SK-N-SH treated with all-trans-retinoic acid at 6 μM for 48 hours (cell line): ENCODE measurements at regions not wholly inside any gene's neighbourhood (a gene's known extent, or its start where the extent isn't known, plus 50 kb on each side); places are given as distances from the start of the nearest gene placed in this dataset.
A peak's percentile ranks its signal among the peaks of the same experiment; 100 is the strongest.

Source experiments
- ARNTL ChIP-seq: fragments of 450-650 bp; formaldehyde crosslinking; IDR thresholded peaks from 2 replicates; pipeline ENCODE4 v1.5.0; 2020; ENCODE audit warnings: low read depth, mild to moderate bottlenecking, moderate library complexity, borderline replicate concordance
- CREB5 ChIP-seq: fragments of 250-450 bp; sonication (Bioruptor Pico); IDR thresholded peaks from 2 replicates; pipeline ENCODE4 v1.5.1; 2020; ENCODE audit warnings: low read depth, mild to moderate bottlenecking, moderate library complexity
- CSDC2 ChIP-seq: fragments of 250-450 bp; sonication (Bioruptor Pico); IDR thresholded peaks from 2 replicates; pipeline ENCODE4 v1.5.0; 2020; ENCODE audit warnings: mild to moderate bottlenecking, moderate library complexity
- ISL1 ChIP-seq: fragments of 250-450 bp; sonication (Bioruptor Pico); IDR thresholded peaks from 2 replicates; pipeline ENCODE4 v2.1.2; 2022; ENCODE audit warnings: mild to moderate bottlenecking, moderate library complexity
- PATZ1 ChIP-seq: fragments of 250-450 bp; sonication (Bioruptor Pico); IDR thresholded peaks from 2 replicates; pipeline ENCODE4 v1.8.0; 2020; ENCODE audit warnings: mild to moderate bottlenecking, moderate library complexity, borderline replicate concordance
- PPARA ChIP-seq: fragments of 250-450 bp; sonication (Bioruptor Pico); IDR thresholded peaks from 2 replicates; pipeline ENCODE4 v1.5.0; 2020; ENCODE audit warnings: mild to moderate bottlenecking, borderline replicate concordance
- RARB ChIP-seq: fragments of 250-450 bp; sonication (Bioruptor Pico); IDR thresholded peaks from 2 replicates; pipeline ENCODE4 v1.8.0; 2021; ENCODE audit warnings: mild to moderate bottlenecking, moderate library complexity

- peak; percentile 67 for TF ChIP-seq ISL1 (CRISPR knock-in tag)
- TF ChIP-seq ARNTL (CRISPR knock-in tag): no peak
- TF ChIP-seq PATZ1 (CRISPR knock-in tag): no peak
- TF ChIP-seq RARB (CRISPR knock-in tag): no peak
- TF ChIP-seq CSDC2 (CRISPR knock-in tag): no peak
- peak; percentile 71; the same call in 1 of the 2 replicates for TF ChIP-seq CREB5 (CRISPR knock-in tag)
- no peak for TF ChIP-seq PPARA (CRISPR knock-in tag)
Observed at GRCh38 chr5:14965815-14966214, 94.2 kb upstream of the ANKH start.
